SK-N-SH (cell line): ENCODE measurements at regions not wholly inside any gene's neighbourhood (a gene's known extent, or its start where the extent isn't known, plus 50 kb on each side); places are given as distances from the start of the nearest gene placed in this dataset.

Experiments used
- CTCF ChIA-PET: fragments of 300-600, 350-600 bp; formaldehyde crosslinking; extraction: SDS; loops from one replicate; lab custom pipeline; 2021; lab: Yijun Ruan, JAX
- POLR2A ChIA-PET: fragments of 350-600 bp; sonication (Branson Sonifier 250); formaldehyde crosslinking; extraction: SDS; loops from one replicate; lab custom pipeline; 2020; ENCODE audit warnings: antibody characterized with exemption, inconsistent platforms; lab: Yijun Ruan, JAX
- DNase-seq: peaks from one replicate; pipeline ENCODE4 v3.0.0; 2012
- H2AFZ ChIP-seq: fragments of 200-600 bp; sonication (generic); 2 replicates; pipeline ENCODE4 v1.8.1; 2016; ENCODE audit warnings: antibody characterized with exemption, mild to moderate bottlenecking, low read depth
- H3F3A ChIP-seq: fragments of 200-600 bp; sonication (generic); replicated peaks from 2 replicates; pipeline ENCODE3; 2016; ENCODE audit warnings: antibody characterized with exemption, mild to moderate bottlenecking; ENCODE audit not compliant: insufficient read depth
- H3K27ac ChIP-seq, 2 experiments: fragments of 200-500 bp in 1 of 2; fragments of 200-600 bp in 1 of 2; sonication (Bioruptor generic) in 1 of 2; sonication (generic), shearing (Covaris generic) in 1 of 2; 2 replicates each; pipeline versions ENCODE4 v1.5.1 to v1.6.1; 2014 to 2016; ENCODE audit warnings: low read depth in 2 of 2, inconsistent platforms in 1 of 2, low read length in 1 of 2, mild to moderate bottlenecking in 1 of 2, mixed read lengths in 1 of 2
- H3K27me3 ChIP-seq: fragments of 200-600 bp; sonication (generic), shearing (Covaris generic); 2 replicates; pipeline ENCODE4 v1.6.1; 2016; ENCODE audit warnings: mixed run types; ENCODE audit not compliant: insufficient read depth
- H3K36me3 ChIP-seq, 2 experiments: fragments of 200-500 bp in 1 of 2; fragments of 200-600 bp in 1 of 2; sonication (Bioruptor generic) in 1 of 2; sonication (generic) in 1 of 2; replicated peaks in 1 of 2; 2 replicates each; pipeline versions ENCODE3 to v1.5.1; 2014 to 2016; ENCODE audit warnings: low read length in 1 of 2, mild to moderate bottlenecking in 1 of 2; ENCODE audit not compliant: insufficient read depth in 2 of 2, control insufficient read depth in 1 of 2
- H3K4me1 ChIP-seq, 2 experiments: fragments of 200-500 bp in 1 of 2; fragments of 200-600 bp in 1 of 2; sonication (Bioruptor generic) in 1 of 2; sonication (generic), shearing (Covaris generic) in 1 of 2; 2 replicates each; pipeline versions ENCODE4 v1.5.1 to v1.6.1; 2014 to 2016; ENCODE audit warnings: low read depth in 1 of 2, low read length in 1 of 2, mixed run types in 1 of 2; ENCODE audit not compliant: insufficient read depth in 2 of 2, control insufficient read depth in 1 of 2
- H3K4me2 ChIP-seq: fragments of 200-600 bp; sonication (generic), shearing (Covaris generic); 2 replicates; pipeline ENCODE4 v1.6.1; 2017; ENCODE audit warnings: mixed run types
- H3K4me3 ChIP-seq, 2 experiments: fragments of 200-500 bp in 1 of 2; fragments of 200-600 bp in 1 of 2; sonication (Bioruptor generic) in 1 of 2; sonication (generic), shearing (Covaris generic) in 1 of 2; 2 replicates each; pipeline versions ENCODE4 v1.5.1 to v1.8.1; 2014 to 2016; ENCODE audit warnings: low read depth in 2 of 2, inconsistent platforms in 1 of 2, low read length in 1 of 2, mild to moderate bottlenecking in 1 of 2, mixed read lengths in 1 of 2, moderate library complexity in 1 of 2
- H3K79me2 ChIP-seq: fragments of 200-600 bp; sonication (generic); 2 replicates; pipeline ENCODE4 v1.8.1; 2017; ENCODE audit warnings: mild to moderate bottlenecking; ENCODE audit not compliant: insufficient read depth
- H3K9ac ChIP-seq: fragments of 200-600 bp; sonication (generic); 2 replicates; pipeline ENCODE4 v1.6.1; 2017; ENCODE audit warnings: mixed run types
- H3K9me2 ChIP-seq: fragments of 200-600 bp; sonication (generic); 2 replicates; pipeline ENCODE4 v1.6.1; 2017; ENCODE audit warnings: mixed run types
- H3K9me3 ChIP-seq: fragments of 200-600 bp; sonication (generic); 2 replicates; pipeline ENCODE4 v1.6.1; 2017; ENCODE audit warnings: mixed run types, mild to moderate bottlenecking, moderate library complexity
- H4K20me1 ChIP-seq: fragments of 200-600 bp; sonication (generic); 2 replicates; pipeline ENCODE4 v1.6.1; 2017; ENCODE audit warnings: mild to moderate bottlenecking, mixed run types; ENCODE audit not compliant: insufficient read depth
- ELF1 ChIP-seq: IDR thresholded peaks from 2 replicates; pipeline ENCODE4 v1.4.0; 2012
- EP300 ChIP-seq, 2 experiments: IDR thresholded peaks; 2 replicates each; pipeline versions ENCODE4 v1.4.0 to v1.6.1; 2012; ENCODE audit warnings: borderline replicate concordance in 1 of 2, low read depth in 1 of 2, low read length in 1 of 2
- EZH2phosphoT487 ChIP-seq: fragments of 200-600 bp; sonication (generic); IDR thresholded peaks from 2 replicates; pipeline ENCODE4 v1.6.1; 2017; ENCODE audit warnings: low read depth, mixed run types, mild to moderate bottlenecking, antibody characterized with exemption, moderate library complexity, borderline replicate concordance
- FOXM1 ChIP-seq: IDR thresholded peaks from 2 replicates; pipeline ENCODE4 v1.4.0; 2012; ENCODE audit warnings: low read depth, mild to moderate bottlenecking
- GABPA ChIP-seq: IDR thresholded peaks from 2 replicates; pipeline ENCODE4 v1.4.0; 2012; ENCODE audit warnings: low read depth, mild to moderate bottlenecking
- JUND ChIP-seq: IDR thresholded peaks from 2 replicates; pipeline ENCODE4 v1.4.0; 2012
- NFIC ChIP-seq: IDR thresholded peaks from 2 replicates; pipeline ENCODE4 v1.4.0; 2012; ENCODE audit warnings: borderline replicate concordance
- NRF1 ChIP-seq: IDR thresholded peaks from 2 replicates; pipeline ENCODE4 v1.6.1; 2012; ENCODE audit warnings: low read depth, mild to moderate bottlenecking, low read length
- RAD21 ChIP-seq: IDR thresholded peaks from 2 replicates; pipeline ENCODE4 v1.6.1; 2012; ENCODE audit warnings: mild to moderate bottlenecking, low read length
- RFX5 ChIP-seq: IDR thresholded peaks from 2 replicates; pipeline ENCODE4 v1.6.1; 2012; ENCODE audit warnings: mild to moderate bottlenecking, improper control_type of control experiment, low read length
- RXRA ChIP-seq: IDR thresholded peaks from 2 replicates; pipeline ENCODE4 v1.4.0; 2012; ENCODE audit warnings: low read depth, mild to moderate bottlenecking, borderline replicate concordance
- SIN3A ChIP-seq: IDR thresholded peaks from 2 replicates; pipeline ENCODE4 v1.6.1; 2012; ENCODE audit warnings: low read depth, mild to moderate bottlenecking, low read length, moderate library complexity, borderline replicate concordance
- TAF1 ChIP-seq: IDR thresholded peaks from 2 replicates; pipeline ENCODE4 v1.6.1; 2012; ENCODE audit warnings: low read depth, mild to moderate bottlenecking, low read length, moderate library complexity, borderline replicate concordance
- TEAD4 ChIP-seq: IDR thresholded peaks from 2 replicates; pipeline ENCODE4 v1.4.0; 2012; ENCODE audit warnings: mild to moderate bottlenecking, borderline replicate concordance; ENCODE audit not compliant: insufficient read depth
- YY1 ChIP-seq: IDR thresholded peaks from 2 replicates; pipeline ENCODE4 v1.4.0; 2012; ENCODE audit warnings: low read depth, mild to moderate bottlenecking
- TF ChIP-seq, protein P1 (sequence below): fragments of 150-350 bp; IDR thresholded peaks from 2 replicates; pipeline ENCODE4 v1.6.1; 2016; ENCODE audit warnings: mild to moderate bottlenecking, low read depth, low read length
- TF ChIP-seq, protein P2 (sequence below): IDR thresholded peaks from 2 replicates; pipeline ENCODE4 v1.4.0; 2012; ENCODE audit warnings: low read depth
- TF ChIP-seq, protein P3 (sequence below): IDR thresholded peaks from 2 replicates; pipeline ENCODE4 v1.4.0; 2012; ENCODE audit warnings: low read depth, borderline replicate concordance
- TF ChIP-seq, protein P4 (sequence below): fragments of 200-600 bp; sonication (generic); IDR thresholded peaks from 2 replicates; pipeline ENCODE4 v1.6.1; 2017; ENCODE audit warnings: antibody characterized with exemption, mild to moderate bottlenecking, moderate library complexity

DNA sequence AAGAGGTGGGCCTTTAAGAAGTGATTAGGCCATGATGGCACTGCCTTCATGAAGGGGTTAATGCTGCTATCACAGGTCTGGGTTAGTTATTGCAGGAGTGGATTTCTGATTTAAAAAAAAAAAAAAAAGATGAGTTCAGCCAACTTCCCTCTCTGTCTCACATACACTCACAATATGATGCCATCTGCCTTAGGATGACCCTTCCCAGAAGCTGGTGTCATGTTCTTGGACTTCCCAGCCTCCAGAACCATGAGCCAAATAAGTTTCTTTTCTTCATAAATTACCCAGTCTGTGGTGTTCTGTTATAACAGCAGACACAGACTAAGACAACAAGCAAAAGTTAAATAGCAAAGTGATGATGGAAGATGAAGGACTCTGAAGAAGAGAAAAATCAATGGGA is 179.7 kb upstream of the ETAA1 start:
- H3K4me2 ChIP-seq = no peak overlapping the region
- H3K9ac ChIP-seq = no peak overlapping the region
- H3K27me3 ChIP-seq = no peaks in the 10 kb centered on the region
- no peaks in the 10 kb centered on the region for H3K9me2 ChIP-seq
- H3K4me1 ChIP-seq = peaks cover 0 to 18% of the 10 kb centered on the region in 2 experiments; a peak in 2 of 4 replicates
- H3K27ac ChIP-seq = no peak overlapping the region
- no peaks in the 10 kb centered on the region for H3F3A ChIP-seq
- H3K36me3 ChIP-seq = no peaks in the 10 kb centered on the region
- no peaks in the 10 kb centered on the region for H4K20me1 ChIP-seq
- CTCF ChIA-PET = interaction anchor here (0.9 to 1.9 kb wide), 2 partner anchors 107 to 433 kb away, joined by 3 to 5 read pairs; no protein-coding TSS in a partner anchor
- H3K9me3 ChIP-seq = no peaks in the 10 kb centered on the region
- no peaks in the 10 kb centered on the region for H3K79me2 ChIP-seq
- H2AFZ ChIP-seq = no peak overlapping the region
- POLR2A ChIA-PET = no interaction called here
- DNase-seq = no peak
- TF ChIP-seq GABPA (no peak), RFX5 (no peak), ELF1 (no peak), YY1 (no peak), SIN3A (no peak), TAF1 (no peak), FOXM1 (no peak), TEAD4 (no peak), JUND (no peak), NFIC (no peak), NRF1 (no peak), EP300 (IDR thresholded peaks at IDR 0.05; ENCODE audit: borderline replicate concordance in 1 of 2, low read depth in 1 of 2, low read length in 1 of 2) (no peak), EZH2phosphoT487 (no peak), RXRA (no peak), RAD21 (no peak)
- TF ChIP-seq, protein P1, sequence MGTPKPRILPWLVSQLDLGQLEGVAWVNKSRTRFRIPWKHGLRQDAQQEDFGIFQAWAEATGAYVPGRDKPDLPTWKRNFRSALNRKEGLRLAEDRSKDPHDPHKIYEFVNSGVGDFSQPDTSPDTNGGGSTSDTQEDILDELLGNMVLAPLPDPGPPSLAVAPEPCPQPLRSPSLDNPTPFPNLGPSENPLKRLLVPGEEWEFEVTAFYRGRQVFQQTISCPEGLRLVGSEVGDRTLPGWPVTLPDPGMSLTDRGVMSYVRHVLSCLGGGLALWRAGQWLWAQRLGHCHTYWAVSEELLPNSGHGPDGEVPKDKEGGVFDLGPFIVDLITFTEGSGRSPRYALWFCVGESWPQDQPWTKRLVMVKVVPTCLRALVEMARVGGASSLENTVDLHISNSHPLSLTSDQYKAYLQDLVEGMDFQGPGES = no peak
- TF ChIP-seq, protein P2, sequence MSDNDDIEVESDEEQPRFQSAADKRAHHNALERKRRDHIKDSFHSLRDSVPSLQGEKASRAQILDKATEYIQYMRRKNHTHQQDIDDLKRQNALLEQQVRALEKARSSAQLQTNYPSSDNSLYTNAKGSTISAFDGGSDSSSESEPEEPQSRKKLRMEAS = no peak
- TF ChIP-seq, protein P3, sequence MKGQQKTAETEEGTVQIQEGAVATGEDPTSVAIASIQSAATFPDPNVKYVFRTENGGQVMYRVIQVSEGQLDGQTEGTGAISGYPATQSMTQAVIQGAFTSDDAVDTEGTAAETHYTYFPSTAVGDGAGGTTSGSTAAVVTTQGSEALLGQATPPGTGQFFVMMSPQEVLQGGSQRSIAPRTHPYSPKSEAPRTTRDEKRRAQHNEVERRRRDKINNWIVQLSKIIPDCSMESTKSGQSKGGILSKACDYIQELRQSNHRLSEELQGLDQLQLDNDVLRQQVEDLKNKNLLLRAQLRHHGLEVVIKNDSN = no peak
- TF ChIP-seq, protein P4, sequence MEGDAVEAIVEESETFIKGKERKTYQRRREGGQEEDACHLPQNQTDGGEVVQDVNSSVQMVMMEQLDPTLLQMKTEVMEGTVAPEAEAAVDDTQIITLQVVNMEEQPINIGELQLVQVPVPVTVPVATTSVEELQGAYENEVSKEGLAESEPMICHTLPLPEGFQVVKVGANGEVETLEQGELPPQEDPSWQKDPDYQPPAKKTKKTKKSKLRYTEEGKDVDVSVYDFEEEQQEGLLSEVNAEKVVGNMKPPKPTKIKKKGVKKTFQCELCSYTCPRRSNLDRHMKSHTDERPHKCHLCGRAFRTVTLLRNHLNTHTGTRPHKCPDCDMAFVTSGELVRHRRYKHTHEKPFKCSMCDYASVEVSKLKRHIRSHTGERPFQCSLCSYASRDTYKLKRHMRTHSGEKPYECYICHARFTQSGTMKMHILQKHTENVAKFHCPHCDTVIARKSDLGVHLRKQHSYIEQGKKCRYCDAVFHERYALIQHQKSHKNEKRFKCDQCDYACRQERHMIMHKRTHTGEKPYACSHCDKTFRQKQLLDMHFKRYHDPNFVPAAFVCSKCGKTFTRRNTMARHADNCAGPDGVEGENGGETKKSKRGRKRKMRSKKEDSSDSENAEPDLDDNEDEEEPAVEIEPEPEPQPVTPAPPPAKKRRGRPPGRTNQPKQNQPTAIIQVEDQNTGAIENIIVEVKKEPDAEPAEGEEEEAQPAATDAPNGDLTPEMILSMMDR = no peak
- no peak overlapping the region for H3K4me3 ChIP-seq
